ENCODE measurements at regions not wholly inside any gene's neighbourhood (a gene's known extent, or its start where the extent isn't known, plus 50 kb on each side); places are given as distances from the start of the nearest gene placed in this dataset.
A peak's percentile ranks its signal among the peaks of the same experiment; 100 is the strongest.

GRCh38 chr14:85471156-85471555, 58.8 kb upstream of the FLRT2 start:
- Histone ChIP-seq H3K9me3 (ENCODE audit: low read depth) (no peaks in the 10 kb centered on the region), H3K4me1 (ENCODE audit: insufficient read depth) (peaks cover 43% of the 10 kb centered on the region), H3K79me2 (ENCODE audit: insufficient read depth) (no peaks in the 10 kb centered on the region), H3K9ac (peak overlapping the region; percentile 28), H3K4me2 (ENCODE audit: unreplicated experiment) (peak overlapping the region; percentile 31), H2AFZ (peak overlapping the region; percentile 15; the same call in 1 of the 2 replicates), H3K27me3 (replicated peaks; ENCODE audit: insufficient read depth) (no peaks in the 10 kb centered on the region), H3F3A (ENCODE audit: insufficient read depth) (peaks cover 21% of the 10 kb centered on the region), H3K9me2 (ENCODE audit: insufficient read depth) (no peaks in the 10 kb centered on the region), H4K20me1 (ENCODE audit: insufficient read depth) (no peaks in the 10 kb centered on the region), H3K4me3 (no peak overlapping the region), H3K27ac (peak overlapping the region; percentile 59), H3K36me3 (ENCODE audit: low read depth) (no peaks in the 10 kb centered on the region)
- DNase-seq, result peak; percentile 64
- TF ChIP-seq EZH2 (IDR thresholded peaks at IDR 0.05; ENCODE audit: insufficient read depth, poor library complexity, severe bottlenecking), result no peak
- TF ChIP-seq EZH2phosphoT487 (IDR thresholded peaks at IDR 0.05; ENCODE audit: insufficient read depth, low read depth), result no peak
- in situ Hi-C loops (cut with MboI), result no loop called here

GRCh38 chr14:85471744-85472143, 58.2 kb upstream of the FLRT2 start:
- WGBS, 2 experiments (ENCODE audit: low coverage in 1 of 2, low lambda C conversion rate in 2 of 2, missing lambda C conversion rate in 2 of 2), result 25 to 27% methylated on average over 4 of the region's 4 CpGs
- no peaks in the 10 kb centered on the region for H3K27me3 ChIP-seq (replicated peaks; ENCODE audit: insufficient read depth)
- H3K9ac ChIP-seq, result peak overlapping the region; percentile 28
- no peaks in the 10 kb centered on the region for H3K79me2 ChIP-seq (ENCODE audit: insufficient read depth)
- H3F3A ChIP-seq (ENCODE audit: insufficient read depth), result peaks cover 20% of the 10 kb centered on the region
- H3K9me2 ChIP-seq (ENCODE audit: insufficient read depth), result no peaks in the 10 kb centered on the region
- in situ Hi-C loops (cut with MboI), result no loop called here
- 0 out of 2 replicates have a peak overlapping the region, but pooled peaks have one; percentile 4 for H3K4me3 ChIP-seq
- DNase-seq, result peak; percentile 84
- peak overlapping the region; percentile 59 for H3K27ac ChIP-seq
- H3K4me2 ChIP-seq (ENCODE audit: unreplicated experiment), result peak overlapping the region; percentile 31
- H3K36me3 ChIP-seq (ENCODE audit: low read depth), result no peaks in the 10 kb centered on the region
- no peaks in the 10 kb centered on the region for H3K9me3 ChIP-seq (ENCODE audit: low read depth)
- no peaks in the 10 kb centered on the region for H4K20me1 ChIP-seq (ENCODE audit: insufficient read depth)
- TF ChIP-seq EZH2 (IDR thresholded peaks at IDR 0.05; ENCODE audit: insufficient read depth, poor library complexity, severe bottlenecking) (no peak), EZH2phosphoT487 (IDR thresholded peaks at IDR 0.05; ENCODE audit: insufficient read depth, low read depth) (no peak)
- peaks cover 42% of the 10 kb centered on the region for H3K4me1 ChIP-seq (ENCODE audit: insufficient read depth)
- H2AFZ ChIP-seq, result peak overlapping the region; percentile 15; the same call in 1 of the 2 replicates

GRCh38 chr14:85474431-85474830, 55.5 kb upstream of the FLRT2 start:
- no peak overlapping the region for H2AFZ ChIP-seq
- in situ Hi-C loops (cut with MboI), result no loop called here
- H3K9me3 ChIP-seq (ENCODE audit: low read depth), result no peaks in the 10 kb centered on the region
- 95 to 96% methylated on average over 2 of the region's 2 CpGs for WGBS, 2 experiments (ENCODE audit: low coverage in 1 of 2, low lambda C conversion rate in 2 of 2, missing lambda C conversion rate in 2 of 2)
- H4K20me1 ChIP-seq (ENCODE audit: insufficient read depth), result no peaks in the 10 kb centered on the region
- no peak overlapping the region for H3K4me3 ChIP-seq
- H3F3A ChIP-seq (ENCODE audit: insufficient read depth), result peaks cover 17% of the 10 kb centered on the region
- no peak for DNase-seq
- no peak overlapping the region for H3K4me2 ChIP-seq (ENCODE audit: unreplicated experiment)
- no peaks in the 10 kb centered on the region for H3K27me3 ChIP-seq (replicated peaks; ENCODE audit: insufficient read depth)
- no peaks in the 10 kb centered on the region for H3K79me2 ChIP-seq (ENCODE audit: insufficient read depth)
- H3K36me3 ChIP-seq (ENCODE audit: low read depth), result no peaks in the 10 kb centered on the region
- no peak overlapping the region for H3K9ac ChIP-seq
- TF ChIP-seq EZH2 (IDR thresholded peaks at IDR 0.05; ENCODE audit: insufficient read depth, poor library complexity, severe bottlenecking), result no peak
- no peak for TF ChIP-seq EZH2phosphoT487 (IDR thresholded peaks at IDR 0.05; ENCODE audit: insufficient read depth, low read depth)
- H3K9me2 ChIP-seq (ENCODE audit: insufficient read depth), result no peaks in the 10 kb centered on the region
- H3K27ac ChIP-seq, result no peak overlapping the region
- peaks cover 36% of the 10 kb centered on the region for H3K4me1 ChIP-seq (ENCODE audit: insufficient read depth)

GRCh38 chr14:85475113-85475512, 54.8 kb upstream of the FLRT2 start:
- H3K9me3 ChIP-seq (ENCODE audit: low read depth), result no peaks in the 10 kb centered on the region
- 43 to 44% methylated on average over 3 of the region's 3 CpGs for WGBS, 2 experiments (ENCODE audit: low coverage in 1 of 2, low lambda C conversion rate in 2 of 2, missing lambda C conversion rate in 2 of 2)
- peak; percentile 42 for DNase-seq
- H3K9me2 ChIP-seq (ENCODE audit: insufficient read depth), result no peaks in the 10 kb centered on the region
- H3F3A ChIP-seq (ENCODE audit: insufficient read depth), result peaks cover 17% of the 10 kb centered on the region
- no peaks in the 10 kb centered on the region for H3K27me3 ChIP-seq (replicated peaks; ENCODE audit: insufficient read depth)
- H3K4me3 ChIP-seq, result no peak overlapping the region
- H2AFZ ChIP-seq, result peak overlapping the region; percentile 36; the same call in 1 of the 2 replicates
- H3K4me2 ChIP-seq (ENCODE audit: unreplicated experiment), result peak overlapping the region; percentile 46
- in situ Hi-C loops (cut with MboI), result no loop called here
- 0 out of 2 replicates have a peak overlapping the region, but pooled peaks have one; percentile 26 for H3K27ac ChIP-seq
- no peaks in the 10 kb centered on the region for H3K36me3 ChIP-seq (ENCODE audit: low read depth)
- no peak overlapping the region for H3K9ac ChIP-seq
- no peaks in the 10 kb centered on the region for H4K20me1 ChIP-seq (ENCODE audit: insufficient read depth)
- no peak for TF ChIP-seq EZH2 (IDR thresholded peaks at IDR 0.05; ENCODE audit: insufficient read depth, poor library complexity, severe bottlenecking)
- TF ChIP-seq EZH2phosphoT487 (IDR thresholded peaks at IDR 0.05; ENCODE audit: insufficient read depth, low read depth), result no peak
- peaks cover 36% of the 10 kb centered on the region for H3K4me1 ChIP-seq (ENCODE audit: insufficient read depth)
- H3K79me2 ChIP-seq (ENCODE audit: insufficient read depth), result no peaks in the 10 kb centered on the region

- peaks cover 16% of the 10 kb centered on the region for H3F3A ChIP-seq (ENCODE audit: insufficient read depth)
- no peak overlapping the region for H3K4me2 ChIP-seq (ENCODE audit: unreplicated experiment)
- peaks cover 30% of the 10 kb centered on the region for H3K4me1 ChIP-seq (ENCODE audit: insufficient read depth)
- H3K36me3 ChIP-seq (ENCODE audit: low read depth), result no peaks in the 10 kb centered on the region
- H3K27me3 ChIP-seq (replicated peaks; ENCODE audit: insufficient read depth), result no peaks in the 10 kb centered on the region
- no peaks in the 10 kb centered on the region for H3K9me2 ChIP-seq (ENCODE audit: insufficient read depth)
- H3K9me3 ChIP-seq (ENCODE audit: low read depth), result no peaks in the 10 kb centered on the region
- no peak overlapping the region for H3K4me3 ChIP-seq
- no peak for DNase-seq
- in situ Hi-C loops (cut with MboI), result no loop called here
- no peak overlapping the region for H3K27ac ChIP-seq
- H3K9ac ChIP-seq, result no peak overlapping the region
- H4K20me1 ChIP-seq (ENCODE audit: insufficient read depth), result no peaks in the 10 kb centered on the region
- WGBS, 2 experiments (ENCODE audit: low coverage in 1 of 2, low lambda C conversion rate in 2 of 2, missing lambda C conversion rate in 2 of 2), result 94 to 97% methylated on average over 3 of the region's 3 CpGs
- H2AFZ ChIP-seq, result no peak overlapping the region
- H3K79me2 ChIP-seq (ENCODE audit: insufficient read depth), result no peaks in the 10 kb centered on the region
- no peak for TF ChIP-seq EZH2 (IDR thresholded peaks at IDR 0.05; ENCODE audit: insufficient read depth, poor library complexity, severe bottlenecking)
- TF ChIP-seq EZH2phosphoT487 (IDR thresholded peaks at IDR 0.05; ENCODE audit: insufficient read depth, low read depth), result no peak
These were observed 50.6 kb upstream of the FLRT2 start for GRCh38 chr14:85479306-85479705.
